ENCODE measurements at regions not wholly inside any gene's neighbourhood (a gene's known extent, or its start where the extent isn't known, plus 50 kb on each side); places are given as distances from the start of the nearest gene placed in this dataset.

GRCh38 chr6:9103876-9104521 is 668.7 kb upstream of the SLC35B3 start:
- no peaks in the 10 kb centered on the region for H3K36me3 ChIP-seq (replicated peaks in 1 of 2; ENCODE audit: control insufficient read depth in 1 of 2, insufficient read depth in 2 of 2, low read length in 2 of 2)
- no peaks in the 10 kb centered on the region for H3K27me3 ChIP-seq (ENCODE audit: control insufficient read depth in 1 of 2, insufficient read depth in 2 of 2, low read length in 2 of 2)
- intact Hi-C loops (cut with micrococcal nuclease; ENCODE audit: unreplicated experiment), result no loop called here
- FAIRE-seq (no peak), DNase-seq (ENCODE audit: low spot score) (no peak), ATAC-seq (no peak)
- H3K79me2 ChIP-seq (ENCODE audit: insufficient read depth, low read length), result no peaks in the 10 kb centered on the region
- POLR2A ChIA-PET, result no interaction called here
- H4K20me1 ChIP-seq (ENCODE audit: insufficient read depth, low read length), result no peaks in the 10 kb centered on the region
- in situ Hi-C loops (cut with HindIII; ENCODE audit: extremely low pct_ligation_motif_present, low pct_unique_long_range_greater_than_20kb), result no loop called here
- H2AFZ ChIP-seq (ENCODE audit: low read length), result no peak overlapping the region
- WGBS (ENCODE audit: low lambda C conversion rate), result 4% methylated on average over 2 of the region's 2 CpGs
- H3K9me3 ChIP-seq (ENCODE audit: low read length), result peaks cover 4% of the 10 kb centered on the region; the same call in 1 of the 2 replicates
- H3K9ac ChIP-seq (ENCODE audit: insufficient read depth, low read depth, low read length), result no peak overlapping the region
- no peaks in the 10 kb centered on the region for H3K4me1 ChIP-seq (ENCODE audit: insufficient read depth, low read length)
- no peak overlapping the region for H3K27ac ChIP-seq (ENCODE audit: extremely low read length, insufficient read depth, low read length)
- no TSS peak for BruUV-seq (replicated peaks)
- H3K4me3 ChIP-seq (replicated peaks in 1 of 3; ENCODE audit: insufficient read depth in 1 of 3, low read depth in 2 of 3, low read length in 3 of 3), result no peak overlapping the region
- CTCF ChIA-PET (ENCODE audit: low intra/inter-chr PET ratio, low total read pairs), result no interaction called here
- H3K4me2 ChIP-seq (ENCODE audit: low read depth, low read length), result no peak overlapping the region
- TF ChIP-seq GABPA (IDR thresholded peaks at IDR 0.05; ENCODE audit: low read depth, low read length), result no peak
- no peak for TF ChIP-seq GABPA (CRISPR knock-in tag; IDR thresholded peaks at IDR 0.05; ENCODE audit: low read depth)
- TF ChIP-seq HNRNPLL (IDR thresholded peaks at IDR 0.05; ENCODE audit: low read depth, low read length, poor library complexity, severe bottlenecking), result no peak
- no peak for TF ChIP-seq SP140L (CRISPR knock-in tag; IDR thresholded peaks at IDR 0.05; ENCODE audit: borderline replicate concordance)
- no peak for TF ChIP-seq SETDB1 (CRISPR knock-in tag; IDR thresholded peaks at IDR 0.05; ENCODE audit: borderline replicate concordance)
- TF ChIP-seq ZNF770 (CRISPR knock-in tag; IDR thresholded peaks at IDR 0.05), result no peak
- no peak for TF ChIP-seq ATRX (CRISPR knock-in tag; IDR thresholded peaks at IDR 0.05; ENCODE audit: borderline replicate concordance)
- TF ChIP-seq REXO4 (CRISPR knock-in tag; IDR thresholded peaks at IDR 0.05; ENCODE audit: borderline replicate concordance), result no peak
- no peak for TF ChIP-seq KAT7 (CRISPR knock-in tag; IDR thresholded peaks at IDR 0.05; ENCODE audit: borderline replicate concordance)
- no peak for TF ChIP-seq SIX1 (CRISPR knock-in tag; IDR thresholded peaks at IDR 0.05; ENCODE audit: borderline replicate concordance)
- no peak for TF ChIP-seq ZBTB7A (CRISPR knock-in tag; IDR thresholded peaks at IDR 0.05)
- TF ChIP-seq ZBTB40 (IDR thresholded peaks at IDR 0.05), result no peak
- no peak for TF ChIP-seq ZBTB40 (CRISPR knock-in tag; IDR thresholded peaks at IDR 0.05)

Data from HepG2 (cell line).